ENCODE measurements at regions not wholly inside any gene's neighbourhood (a gene's known extent, or its start where the extent isn't known, plus 50 kb on each side); places are given as distances from the start of the nearest gene placed in this dataset.

DNA sequence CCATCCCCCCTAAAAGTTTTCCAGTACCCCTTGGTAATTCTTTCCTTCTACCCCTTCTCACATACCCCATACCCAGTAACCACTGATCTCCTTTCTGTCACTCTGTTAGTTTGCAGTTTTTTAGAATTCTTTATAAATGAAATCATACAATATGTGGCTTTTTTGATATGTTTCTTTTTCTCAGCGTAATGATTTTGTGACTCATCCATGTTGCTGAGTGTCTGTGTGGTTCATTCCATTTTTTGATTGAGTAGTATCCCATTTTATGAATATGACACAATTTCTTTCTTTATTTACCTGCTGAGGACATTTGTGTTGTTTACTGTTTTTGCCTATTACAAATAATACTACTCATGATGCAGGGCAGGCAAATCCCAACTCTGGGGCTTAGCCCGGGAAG lies 1605.3 kb downstream of the BRINP3 start:
- FAIRE-seq: no peak

DNA sequence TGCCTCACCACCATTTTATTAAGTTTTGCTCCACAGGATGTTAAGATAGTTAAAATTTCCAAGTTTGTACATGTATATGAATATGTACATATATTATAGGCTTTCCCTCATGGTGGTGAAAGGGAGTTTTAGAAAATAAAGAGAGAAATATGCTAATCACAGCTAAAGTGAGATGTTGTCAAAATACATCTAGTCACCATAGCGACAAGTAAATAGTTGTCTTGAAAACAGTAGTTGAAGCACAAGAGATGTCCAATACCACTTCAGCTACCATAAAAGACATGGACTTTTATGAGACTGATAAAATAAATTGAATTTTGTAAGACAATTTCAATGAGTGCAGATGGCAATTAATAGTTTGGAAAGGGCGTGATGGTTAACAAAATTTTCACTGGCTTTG lies 1600.0 kb downstream of the BRINP3 start:
- FAIRE-seq (no peak), DNase-seq (ENCODE audit: insufficient read length, low spot score) (no peak)
- TF ChIP-seq, protein P1, sequence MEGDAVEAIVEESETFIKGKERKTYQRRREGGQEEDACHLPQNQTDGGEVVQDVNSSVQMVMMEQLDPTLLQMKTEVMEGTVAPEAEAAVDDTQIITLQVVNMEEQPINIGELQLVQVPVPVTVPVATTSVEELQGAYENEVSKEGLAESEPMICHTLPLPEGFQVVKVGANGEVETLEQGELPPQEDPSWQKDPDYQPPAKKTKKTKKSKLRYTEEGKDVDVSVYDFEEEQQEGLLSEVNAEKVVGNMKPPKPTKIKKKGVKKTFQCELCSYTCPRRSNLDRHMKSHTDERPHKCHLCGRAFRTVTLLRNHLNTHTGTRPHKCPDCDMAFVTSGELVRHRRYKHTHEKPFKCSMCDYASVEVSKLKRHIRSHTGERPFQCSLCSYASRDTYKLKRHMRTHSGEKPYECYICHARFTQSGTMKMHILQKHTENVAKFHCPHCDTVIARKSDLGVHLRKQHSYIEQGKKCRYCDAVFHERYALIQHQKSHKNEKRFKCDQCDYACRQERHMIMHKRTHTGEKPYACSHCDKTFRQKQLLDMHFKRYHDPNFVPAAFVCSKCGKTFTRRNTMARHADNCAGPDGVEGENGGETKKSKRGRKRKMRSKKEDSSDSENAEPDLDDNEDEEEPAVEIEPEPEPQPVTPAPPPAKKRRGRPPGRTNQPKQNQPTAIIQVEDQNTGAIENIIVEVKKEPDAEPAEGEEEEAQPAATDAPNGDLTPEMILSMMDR (IDR thresholded peaks at IDR 0.05; ENCODE audit: insufficient read depth, missing control alignments): no peak

More for the DNA sequence above, 1605.3 kb downstream of the BRINP3 start:
- no peak for DNase-seq (ENCODE audit: insufficient read length, low spot score)
- TF ChIP-seq, protein P1 (IDR thresholded peaks at IDR 0.05; ENCODE audit: insufficient read depth, missing control alignments): no peak

DNA sequence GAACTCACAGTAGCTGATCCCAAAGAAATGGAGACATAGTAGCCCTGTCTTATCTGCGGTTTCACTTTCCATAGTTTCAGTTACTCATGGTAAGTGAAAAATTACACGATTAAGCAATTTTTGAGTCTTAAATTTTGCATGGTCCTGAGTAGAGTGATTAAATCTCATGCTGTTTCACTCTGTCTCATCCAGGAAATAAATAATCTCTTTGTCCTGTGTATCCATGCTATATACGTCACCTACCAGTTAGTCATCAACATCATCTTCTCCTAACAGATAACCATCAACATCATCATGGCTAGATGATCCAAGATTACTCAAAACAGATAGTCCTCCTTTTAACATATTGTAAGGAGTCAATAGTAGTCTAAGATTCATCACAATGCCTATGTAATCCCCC lies 1589.3 kb downstream of the BRINP3 start:
- peak; percentile 95 for FAIRE-seq
- DNase-seq (ENCODE audit: insufficient read length, low spot score): no peak
- TF ChIP-seq, protein P1 (IDR thresholded peaks at IDR 0.05; ENCODE audit: insufficient read depth, missing control alignments): no peak

DNA sequence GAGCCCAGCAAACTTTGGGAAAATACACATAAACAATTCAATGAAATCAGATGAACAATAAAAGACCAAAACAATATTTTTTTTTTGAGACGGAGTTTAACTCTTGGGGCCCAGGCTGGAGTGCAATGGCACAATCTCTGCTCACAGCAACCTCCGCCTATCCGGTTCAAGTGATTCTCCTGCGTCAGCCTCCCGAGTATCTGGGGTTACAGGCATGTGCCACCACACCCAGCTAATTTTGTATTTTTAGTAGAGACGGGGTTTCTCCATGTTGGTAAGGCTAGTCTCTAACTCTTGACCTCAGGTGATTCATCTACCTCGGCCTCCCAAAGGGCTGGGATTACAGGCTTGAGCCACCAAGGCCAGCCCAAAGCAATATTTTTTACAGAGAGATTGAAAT lies 1588.5 kb downstream of the BRINP3 start:
- TF ChIP-seq, protein P1 (IDR thresholded peaks at IDR 0.05; ENCODE audit: insufficient read depth, missing control alignments): no peak
- FAIRE-seq: no peak
- DNase-seq (ENCODE audit: insufficient read length, low spot score): no peak

DNA sequence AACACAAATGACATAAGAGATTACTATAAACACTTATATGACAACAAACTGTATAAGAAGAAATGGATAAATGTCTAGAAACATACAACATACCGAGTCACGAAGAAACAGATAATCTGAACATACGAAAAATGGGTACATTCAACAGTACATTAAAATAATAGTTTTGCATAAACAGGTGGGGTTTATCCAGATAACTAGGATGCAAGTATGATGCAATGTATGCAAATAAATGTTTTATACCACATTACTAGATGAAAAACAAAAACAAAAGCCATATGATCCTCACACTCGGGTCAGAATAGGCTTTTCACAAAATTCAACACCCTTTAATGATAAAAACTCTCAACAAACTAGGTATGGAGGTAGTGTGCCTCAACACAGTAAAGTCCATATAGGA lies 1585.7 kb downstream of the BRINP3 start:
- DNase-seq (ENCODE audit: insufficient read length, low spot score) (no peak), FAIRE-seq (peak; percentile 91)
- TF ChIP-seq, protein P1 (IDR thresholded peaks at IDR 0.05; ENCODE audit: insufficient read depth, missing control alignments): no peak

DNA sequence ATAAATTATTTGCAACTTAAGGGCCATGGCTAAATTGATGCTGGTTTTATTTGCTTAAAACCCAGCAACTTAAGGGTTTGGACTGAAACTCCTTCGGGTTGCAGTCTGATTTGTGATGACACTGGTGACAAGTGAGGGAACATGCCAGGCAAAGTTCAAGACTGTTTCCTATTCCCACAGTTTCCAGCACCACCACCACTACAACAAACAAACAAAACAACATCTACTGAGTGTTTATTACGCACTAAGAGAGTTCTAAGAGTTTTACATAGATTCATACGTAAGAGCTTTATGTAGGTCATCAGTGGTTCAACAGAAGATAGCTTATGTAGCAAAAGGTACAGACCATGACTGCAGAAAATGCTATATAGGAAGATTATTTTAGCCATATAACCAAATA lies 1582.1 kb downstream of the BRINP3 start:
- DNase-seq (ENCODE audit: insufficient read length, low spot score) (no peak), FAIRE-seq (peak; percentile 68)
- TF ChIP-seq, protein P1 (IDR thresholded peaks at IDR 0.05; ENCODE audit: insufficient read depth, missing control alignments): no peak

DNA sequence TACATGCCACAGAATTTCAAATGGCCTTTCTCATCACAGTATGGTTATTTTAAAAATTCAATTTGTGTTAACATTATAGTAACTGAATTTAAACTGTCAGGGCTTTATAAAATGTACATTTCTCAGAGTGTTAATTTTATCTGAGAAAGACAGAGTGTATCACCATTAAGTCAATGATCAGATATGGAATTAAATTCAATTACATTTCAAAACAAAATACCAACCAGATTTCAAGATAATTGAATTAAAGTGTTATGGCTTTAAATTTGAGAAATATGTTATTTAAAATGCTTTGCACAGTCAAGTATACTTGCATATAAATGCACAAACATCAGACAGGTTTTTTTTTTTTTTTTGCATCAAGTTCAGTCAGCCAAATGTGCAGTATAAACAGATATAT lies 1574.4 kb downstream of the BRINP3 start:
- TF ChIP-seq, protein P1 (IDR thresholded peaks at IDR 0.05; ENCODE audit: insufficient read depth, missing control alignments): no peak

More for the DNA sequence above, 1574.4 kb downstream of the BRINP3 start:
- FAIRE-seq: no peak
- DNase-seq (ENCODE audit: insufficient read length, low spot score): no peak

All from D721Med (cell line).